SK-N-SH treated with all-trans-retinoic acid at 6 μM for 48 hours (cell line): ENCODE measurements at regions not wholly inside any gene's neighbourhood (a gene's known extent, or its start where the extent isn't known, plus 50 kb on each side); places are given as distances from the start of the nearest gene placed in this dataset.

Experiments used
- ATAC-seq: fragments of 200-7000 bp; cut with Tn5 transposase; 3 replicates; pipeline ENCODE4 v1.9.1; 2020; ENCODE audit warnings: mild to moderate bottlenecking, moderate library complexity
- ARNTL ChIP-seq: fragments of 450-650 bp; formaldehyde crosslinking; IDR thresholded peaks from 2 replicates; pipeline ENCODE4 v1.5.0; 2020; ENCODE audit warnings: low read depth, mild to moderate bottlenecking, moderate library complexity, borderline replicate concordance
- BACH2 ChIP-seq: fragments of 250-450 bp; sonication (Bioruptor Pico); IDR thresholded peaks from 2 replicates; pipeline ENCODE4 v1.9.0; 2021; ENCODE audit warnings: mild to moderate bottlenecking, borderline replicate concordance
- CREB5 ChIP-seq: fragments of 250-450 bp; sonication (Bioruptor Pico); IDR thresholded peaks from 2 replicates; pipeline ENCODE4 v1.5.1; 2020; ENCODE audit warnings: low read depth, mild to moderate bottlenecking, moderate library complexity
- CSDC2 ChIP-seq: fragments of 250-450 bp; sonication (Bioruptor Pico); IDR thresholded peaks from 2 replicates; pipeline ENCODE4 v1.5.0; 2020; ENCODE audit warnings: mild to moderate bottlenecking, moderate library complexity
- CSRNP3 ChIP-seq: fragments of 250-450 bp; sonication (Bioruptor Pico); IDR thresholded peaks from 2 replicates; pipeline ENCODE4 v1.5.1; 2021; ENCODE audit warnings: mild to moderate bottlenecking, moderate library complexity
- ESRRG ChIP-seq: fragments of 250-450 bp; sonication (Bioruptor Pico); IDR thresholded peaks from 2 replicates; pipeline ENCODE4 v1.6.1; 2021; ENCODE audit warnings: mild to moderate bottlenecking
- GLIS3 ChIP-seq: fragments of 250-450 bp; sonication (Bioruptor Pico); IDR thresholded peaks from 2 replicates; pipeline ENCODE4 v1.5.0; 2020; ENCODE audit warnings: mild to moderate bottlenecking, moderate library complexity
- ISL1 ChIP-seq: fragments of 250-450 bp; sonication (Bioruptor Pico); IDR thresholded peaks from 2 replicates; pipeline ENCODE4 v2.1.2; 2022; ENCODE audit warnings: mild to moderate bottlenecking, moderate library complexity
- OSR1 ChIP-seq: fragments of 250-450 bp; sonication (Bioruptor Pico); IDR thresholded peaks from 2 replicates; pipeline ENCODE4 v1.8.0; 2022; ENCODE audit warnings: moderate library complexity, mild to moderate bottlenecking, inconsistent platforms
- PATZ1 ChIP-seq: fragments of 250-450 bp; sonication (Bioruptor Pico); IDR thresholded peaks from 2 replicates; pipeline ENCODE4 v1.8.0; 2020; ENCODE audit warnings: mild to moderate bottlenecking, moderate library complexity, borderline replicate concordance
- POU6F1 ChIP-seq: fragments of 250-450 bp; sonication (Bioruptor Pico); IDR thresholded peaks from 2 replicates; pipeline ENCODE4 v1.8.0; 2021; ENCODE audit warnings: low read depth, mild to moderate bottlenecking, moderate library complexity, borderline replicate concordance
- PPARA ChIP-seq: fragments of 250-450 bp; sonication (Bioruptor Pico); IDR thresholded peaks from 2 replicates; pipeline ENCODE4 v1.5.0; 2020; ENCODE audit warnings: mild to moderate bottlenecking, borderline replicate concordance
- RARB ChIP-seq: fragments of 250-450 bp; sonication (Bioruptor Pico); IDR thresholded peaks from 2 replicates; pipeline ENCODE4 v1.8.0; 2021; ENCODE audit warnings: mild to moderate bottlenecking, moderate library complexity
- SNAI2 ChIP-seq: fragments of 250-450 bp; sonication (Bioruptor Pico); IDR thresholded peaks from 2 replicates; pipeline ENCODE4 v1.5.0; 2020; ENCODE audit warnings: mild to moderate bottlenecking, moderate library complexity
- TCF4 ChIP-seq: fragments of 250-450 bp; sonication (Bioruptor Pico); IDR thresholded peaks from 2 replicates; pipeline ENCODE4 v1.8.0; 2021; ENCODE audit warnings: mild to moderate bottlenecking, moderate library complexity, borderline replicate concordance
- TOX ChIP-seq: fragments of 250-450 bp; sonication (Bioruptor Pico); IDR thresholded peaks from 2 replicates; pipeline ENCODE4 v1.8.0; 2021; ENCODE audit warnings: mild to moderate bottlenecking, moderate library complexity, borderline replicate concordance
- TSHZ2 ChIP-seq: fragments of 250-450 bp; sonication (Bioruptor Pico); IDR thresholded peaks from 2 replicates; pipeline ENCODE4 v1.5.0; 2020; ENCODE audit warnings: mild to moderate bottlenecking, moderate library complexity
- ZC3H10 ChIP-seq: fragments of 250-450 bp; sonication (Bioruptor Pico); IDR thresholded peaks from 2 replicates; pipeline ENCODE4 v1.5.1; 2021; ENCODE audit warnings: mild to moderate bottlenecking, moderate library complexity
- ZFP3 ChIP-seq: fragments of 250-450 bp; sonication (Bioruptor Pico); IDR thresholded peaks from 2 replicates; pipeline ENCODE4 v1.5.0; 2020; ENCODE audit warnings: mild to moderate bottlenecking, moderate library complexity
- ZFP30 ChIP-seq: fragments of 450-650 bp; formaldehyde crosslinking; IDR thresholded peaks from 2 replicates; pipeline ENCODE4 v1.5.0; 2022; ENCODE audit warnings: mild to moderate bottlenecking, moderate library complexity
- ZNF565 ChIP-seq: fragments of 450-650 bp; formaldehyde crosslinking; conservative IDR thresholded peaks from 2 replicates; pipeline ENCODE4 v1.5.0; 2020; ENCODE audit warnings: low read depth, mild to moderate bottlenecking, moderate library complexity
- ZNF70 ChIP-seq: fragments of 450-650 bp; formaldehyde crosslinking; IDR thresholded peaks from 2 replicates; pipeline ENCODE4 v1.5.0; 2020; ENCODE audit warnings: mild to moderate bottlenecking, moderate library complexity

GRCh38 chr3:147304756-147305155 is 101.6 kb downstream of the ZIC4 start:
- no peak for ATAC-seq
- TF ChIP-seq ZFP30 (no peak), BACH2 (no peak), OSR1 (CRISPR knock-in tag) (no peak), ZC3H10 (CRISPR knock-in tag) (no peak), TCF4 (no peak), RARB (no peak), PATZ1 (CRISPR knock-in tag) (no peak), POU6F1 (CRISPR knock-in tag) (no peak), ZNF70 (CRISPR knock-in tag) (no peak), SNAI2 (CRISPR knock-in tag) (no peak), CSRNP3 (CRISPR knock-in tag) (no peak), GLIS3 (CRISPR knock-in tag) (no peak), TOX (CRISPR knock-in tag) (no peak), ZFP3 (no peak), CREB5 (no peak), TSHZ2 (CRISPR knock-in tag) (no peak), PPARA (CRISPR knock-in tag) (no peak), ARNTL (no peak), ZNF565 (CRISPR knock-in tag) (no peak), CSDC2 (CRISPR knock-in tag) (no peak)

- TF ChIP-seq TCF4 (no peak), ISL1 (CRISPR knock-in tag) (no peak), ZNF565 (CRISPR knock-in tag) (no peak), OSR1 (CRISPR knock-in tag) (no peak), TOX (CRISPR knock-in tag) (no peak), PATZ1 (CRISPR knock-in tag) (no peak)
- ATAC-seq, result no peak
Measured at GRCh38 chr3:147301781-147302180, 104.6 kb downstream of the ZIC4 start.

GRCh38 chr3:147299656-147300055 is 106.7 kb downstream of the ZIC4 start:
- no peak for ATAC-seq
- TF ChIP-seq ZFP30 (no peak), TOX (CRISPR knock-in tag) (no peak), POU6F1 (CRISPR knock-in tag) (no peak), CSDC2 (CRISPR knock-in tag) (no peak), ZFP3 (no peak), RARB (no peak), ESRRG (CRISPR knock-in tag) (no peak), ZC3H10 (CRISPR knock-in tag) (no peak), TSHZ2 (CRISPR knock-in tag) (no peak), ZNF565 (CRISPR knock-in tag) (no peak), TCF4 (no peak), ZNF70 (CRISPR knock-in tag) (no peak), GLIS3 (CRISPR knock-in tag) (no peak), ARNTL (no peak)
